GM13976 (cell line): ENCODE measurements at regions not wholly inside any gene's neighbourhood (a gene's known extent, or its start where the extent isn't known, plus 50 kb on each side); places are given as distances from the start of the nearest gene placed in this dataset.

Experiments
- DNase-seq: peaks from one replicate; pipeline ENCODE4 v3.0.0; 2012; ENCODE audit warnings: low spot score
- in situ Hi-C: fragments of 300-500 bp; cut with MboI; formaldehyde crosslinking; loops from one replicate; pipeline ENCODE4 v1.12.0; 2022; ENCODE audit warnings: low sequenced_read_pairs, mixed read lengths, inconsistent platforms; ENCODE audit not compliant: unreplicated experiment
- TF ChIP-seq, protein P1 (sequence below): IDR thresholded peaks from 2 replicates; pipeline ENCODE4 v1.5.1; 2012; ENCODE audit warnings: borderline replicate concordance, mild to moderate bottlenecking; ENCODE audit not compliant: insufficient read depth; ENCODE audit errors: extremely low read depth, missing control alignments, control extremely low read depth

DNA sequence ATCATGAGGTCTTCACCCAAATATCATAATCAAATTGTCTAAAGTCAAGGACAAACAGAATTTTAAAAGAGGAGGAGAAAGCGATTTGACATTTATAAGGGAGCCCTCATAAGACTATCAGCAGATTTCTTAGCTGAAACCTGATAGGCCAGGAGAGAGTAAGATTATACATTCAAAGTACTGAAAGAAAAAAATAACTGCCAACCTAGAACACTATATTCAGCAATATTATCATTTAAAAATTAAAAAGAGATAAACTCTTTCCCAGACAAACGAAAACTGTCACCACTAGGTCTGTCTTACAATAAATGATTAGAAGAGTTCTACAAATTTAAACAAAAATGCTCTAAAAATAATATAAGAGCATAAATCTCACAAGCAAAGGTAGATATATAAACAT is 154.1 kb upstream of the TMEM106B start:
- in situ Hi-C loops, result loop anchor here (25.0 kb wide), 1 partner anchor 430 kb away; no protein-coding TSS in a partner anchor

DNA sequence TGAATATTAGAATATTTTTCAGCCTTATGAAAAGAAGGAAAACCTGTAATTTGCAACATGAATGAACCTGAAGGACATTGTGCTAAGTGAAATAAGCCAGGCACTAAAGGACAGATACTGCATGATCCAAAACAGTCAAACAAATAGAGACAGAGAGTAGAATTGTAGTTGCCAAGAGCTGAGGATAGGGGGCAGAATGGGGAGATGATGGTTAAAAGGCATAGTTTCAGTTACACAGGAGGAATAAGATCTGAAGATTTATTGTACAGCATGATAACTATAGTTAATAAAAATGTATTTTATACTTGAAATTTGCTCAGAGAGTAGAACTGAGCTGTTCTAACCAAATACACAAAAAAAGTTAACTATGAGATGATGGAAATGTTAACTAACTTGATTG is 149.0 kb upstream of the TMEM106B start:
- in situ Hi-C loops, result loop anchor here (10.0 to 25.0 kb wide), 2 partner anchors 273 to 425 kb away; no protein-coding TSS in a partner anchor
- no peak for DNase-seq
- TF ChIP-seq, protein P1, sequence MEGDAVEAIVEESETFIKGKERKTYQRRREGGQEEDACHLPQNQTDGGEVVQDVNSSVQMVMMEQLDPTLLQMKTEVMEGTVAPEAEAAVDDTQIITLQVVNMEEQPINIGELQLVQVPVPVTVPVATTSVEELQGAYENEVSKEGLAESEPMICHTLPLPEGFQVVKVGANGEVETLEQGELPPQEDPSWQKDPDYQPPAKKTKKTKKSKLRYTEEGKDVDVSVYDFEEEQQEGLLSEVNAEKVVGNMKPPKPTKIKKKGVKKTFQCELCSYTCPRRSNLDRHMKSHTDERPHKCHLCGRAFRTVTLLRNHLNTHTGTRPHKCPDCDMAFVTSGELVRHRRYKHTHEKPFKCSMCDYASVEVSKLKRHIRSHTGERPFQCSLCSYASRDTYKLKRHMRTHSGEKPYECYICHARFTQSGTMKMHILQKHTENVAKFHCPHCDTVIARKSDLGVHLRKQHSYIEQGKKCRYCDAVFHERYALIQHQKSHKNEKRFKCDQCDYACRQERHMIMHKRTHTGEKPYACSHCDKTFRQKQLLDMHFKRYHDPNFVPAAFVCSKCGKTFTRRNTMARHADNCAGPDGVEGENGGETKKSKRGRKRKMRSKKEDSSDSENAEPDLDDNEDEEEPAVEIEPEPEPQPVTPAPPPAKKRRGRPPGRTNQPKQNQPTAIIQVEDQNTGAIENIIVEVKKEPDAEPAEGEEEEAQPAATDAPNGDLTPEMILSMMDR, result peak; percentile 15

More for the DNA sequence above, 154.1 kb upstream of the TMEM106B start:
- DNase-seq, result no peak
- TF ChIP-seq, protein P1, result no peak

DNA sequence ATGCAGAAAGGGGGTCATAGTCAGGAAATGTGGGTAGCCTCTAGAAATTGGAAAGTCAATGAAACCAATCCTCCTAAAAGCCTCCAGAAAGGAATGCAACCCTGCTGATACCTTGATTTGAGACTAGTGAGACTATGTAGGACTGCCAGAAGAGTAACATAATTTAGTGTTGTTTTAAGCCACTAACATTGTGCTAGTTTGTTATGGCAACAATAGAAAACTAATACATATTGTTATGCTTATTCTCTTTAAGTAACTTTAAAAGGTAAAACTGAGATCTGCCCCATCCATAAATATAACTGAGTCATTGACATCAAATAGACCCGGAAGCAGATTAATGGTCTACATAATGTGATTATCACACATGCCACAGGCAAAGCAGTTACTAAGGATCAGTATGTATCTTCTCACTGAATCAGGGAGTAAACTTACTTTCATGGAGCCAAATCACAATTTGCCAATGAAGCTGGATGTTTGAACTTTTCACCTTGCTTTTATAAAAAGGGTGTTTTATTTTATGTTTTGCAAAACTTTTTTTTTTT is 146.4 kb upstream of the TMEM106B start:
- TF ChIP-seq, protein P1, result no peak
- in situ Hi-C loops, result loop anchor here (10.0 to 25.0 kb wide), 2 partner anchors 270 to 423 kb away; no protein-coding TSS in a partner anchor
- DNase-seq, result no peak

DNA sequence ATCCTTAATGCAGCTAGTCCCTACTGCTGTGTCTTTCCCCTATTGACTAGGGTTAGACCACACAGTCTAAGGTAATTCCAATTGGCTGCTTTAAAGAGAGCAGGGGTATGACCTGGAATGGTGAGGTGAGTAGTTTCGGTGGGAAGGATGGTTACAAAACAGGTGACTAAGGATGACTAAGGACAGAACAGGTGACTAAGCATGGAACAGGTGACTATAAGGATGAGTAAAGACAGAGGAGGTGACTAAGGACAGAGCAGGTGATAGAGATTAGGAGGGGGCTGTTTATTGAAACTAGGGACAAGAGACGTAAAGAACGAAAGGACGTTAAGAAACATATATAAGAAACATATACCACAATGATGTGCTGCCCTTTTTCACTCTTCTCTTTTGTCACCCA is 145.1 kb upstream of the TMEM106B start:
- no peak for DNase-seq
- in situ Hi-C loops, result loop anchor here (10.0 to 25.0 kb wide), 2 partner anchors 269 to 421 kb away; no protein-coding TSS in a partner anchor
- TF ChIP-seq, protein P1, result no peak

DNA sequence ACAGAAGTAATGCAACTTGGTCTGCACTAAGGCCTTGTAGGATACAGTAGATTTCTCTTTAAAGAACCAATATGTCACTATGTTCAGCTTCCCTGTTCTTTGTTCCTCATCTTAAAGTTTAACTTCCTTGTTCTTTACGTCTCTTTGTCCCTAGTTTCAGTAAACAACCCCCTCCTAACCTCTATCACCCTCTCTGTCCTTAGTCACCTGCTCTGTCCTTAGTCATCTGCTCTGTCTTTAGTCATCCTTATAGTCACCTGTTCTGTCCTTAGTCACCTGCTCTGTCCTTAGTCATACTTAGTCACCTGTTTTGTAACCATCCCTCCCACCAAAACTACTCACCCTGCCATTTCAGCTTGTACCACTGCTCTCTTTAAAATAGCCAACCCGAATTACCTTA is 144.6 kb upstream of the TMEM106B start:
- in situ Hi-C loops, result loop anchor here (10.0 to 25.0 kb wide), 2 partner anchors 268 to 421 kb away; no protein-coding TSS in a partner anchor
- TF ChIP-seq, protein P1, result no peak
- no peak for DNase-seq

DNA sequence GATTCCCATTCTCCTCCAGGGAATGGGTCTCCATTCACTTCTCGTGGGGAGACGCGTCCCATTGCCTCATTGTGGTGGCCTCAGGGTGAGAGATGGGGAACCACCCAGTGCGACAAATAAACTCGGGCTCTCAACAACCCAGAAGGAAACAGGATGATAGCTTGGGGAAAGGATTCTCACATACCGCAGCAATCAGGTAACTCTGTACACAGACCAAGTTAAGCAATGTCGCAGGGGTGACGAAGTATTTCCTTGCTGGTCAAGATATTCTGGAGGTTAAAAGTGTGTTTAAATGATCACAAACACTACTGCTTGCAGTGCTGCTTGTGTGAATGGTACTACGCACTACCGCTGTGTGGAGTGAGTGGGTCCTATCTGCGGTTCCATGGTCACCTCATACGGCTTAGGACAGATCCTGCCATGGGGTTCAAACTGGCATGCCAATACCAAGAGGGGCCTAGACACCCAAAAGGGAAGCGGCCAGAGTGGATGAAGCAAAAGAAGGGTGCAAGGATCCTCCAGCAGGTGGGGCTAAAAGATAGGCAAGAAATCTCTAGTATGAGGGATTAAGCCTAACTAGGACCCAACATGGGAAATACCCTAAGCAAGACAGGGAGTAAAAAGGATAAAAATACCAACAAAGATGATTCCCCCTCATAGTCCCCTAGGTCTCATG is 143.8 kb upstream of the TMEM106B start:
- TF ChIP-seq, protein P1, result peak; percentile 57
- in situ Hi-C loops, result loop anchor here (10.0 to 25.0 kb wide), 2 partner anchors 268 to 420 kb away; no protein-coding TSS in a partner anchor
- peak; percentile 15 for DNase-seq
